ENCODE measurements at regions not wholly inside any gene's neighbourhood (a gene's known extent, or its start where the extent isn't known, plus 50 kb on each side); places are given as distances from the start of the nearest gene placed in this dataset.

DNA sequence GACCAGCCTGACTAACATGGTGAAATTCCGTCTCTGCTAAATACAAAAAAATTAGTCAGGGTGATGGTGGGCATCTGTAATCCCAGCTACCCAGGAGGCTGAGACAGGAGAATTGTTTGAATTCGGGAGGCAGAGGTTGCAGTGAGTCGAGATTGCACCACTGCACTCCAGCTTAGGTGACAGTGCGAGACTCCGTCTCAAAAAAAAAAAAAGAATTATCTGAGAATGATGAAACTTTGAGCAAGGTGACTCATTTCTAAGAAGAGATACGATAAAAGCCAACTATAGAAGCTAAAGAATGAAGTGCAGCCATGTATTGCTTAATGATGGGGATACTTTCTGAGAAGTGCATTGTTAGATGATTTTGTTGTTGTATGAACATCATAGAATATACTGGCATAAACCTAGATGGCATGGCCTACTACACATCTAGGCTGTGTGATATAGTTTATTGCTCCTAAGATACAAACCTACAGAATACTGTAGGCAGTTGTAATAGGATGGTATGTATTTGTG lies 64.7 kb downstream of the SNRPE start:
- H3K4me1 ChIP-seq (ENCODE audit: control insufficient read depth, insufficient read depth, low read length), result no peaks in the 10 kb centered on the region
- WGBS, 2 experiments, result 92 to 94% methylated on average over 6 of the region's 6 CpGs
- no peaks in the 10 kb centered on the region for H3K36me3 ChIP-seq (ENCODE audit: control insufficient read depth, insufficient read depth, low read length)
- no peaks in the 10 kb centered on the region for H3K27me3 ChIP-seq (ENCODE audit: control insufficient read depth, insufficient read depth, low read length, poor library complexity, severe bottlenecking)
- H3K27ac ChIP-seq (ENCODE audit: insufficient read depth, low read depth, low read length, poor library complexity, severe bottlenecking), result no peak overlapping the region
- H3K4me3 ChIP-seq (ENCODE audit: insufficient read depth, low read depth, low read length), result no peak overlapping the region
- H3K9me3 ChIP-seq (ENCODE audit: control insufficient read depth, low read length), result no peaks in the 10 kb centered on the region

DNA sequence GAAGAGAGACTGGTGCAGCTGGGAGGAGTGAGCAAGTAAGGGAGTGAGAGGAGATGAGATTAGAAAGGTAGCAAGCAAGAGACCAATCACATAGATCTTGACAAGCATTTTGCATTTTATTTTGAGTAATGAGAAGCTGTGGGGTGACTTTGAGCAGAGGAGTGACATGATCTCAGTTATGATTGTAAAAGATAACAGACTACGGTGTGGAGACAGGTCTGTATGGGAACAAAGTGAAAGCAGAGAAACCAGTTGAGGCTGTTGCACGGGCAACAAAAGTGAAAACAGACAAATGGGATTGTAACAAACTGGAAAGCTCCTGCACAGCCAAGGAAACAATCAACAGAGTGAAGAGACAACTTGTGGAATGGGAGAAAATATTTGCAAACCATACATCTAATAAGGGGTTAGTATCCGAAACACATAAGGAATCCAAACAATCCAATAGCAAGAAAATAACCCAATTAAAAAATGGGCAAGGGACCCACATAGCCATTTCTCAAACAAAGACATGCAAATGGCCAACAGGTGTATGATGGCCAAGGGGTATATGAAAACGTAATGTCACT lies 68.4 kb downstream of the SNRPE start:
- no peaks in the 10 kb centered on the region for H3K4me1 ChIP-seq (ENCODE audit: control insufficient read depth, insufficient read depth, low read length)
- H3K4me3 ChIP-seq (ENCODE audit: insufficient read depth, low read depth, low read length), result no peak overlapping the region
- H3K27me3 ChIP-seq (ENCODE audit: control insufficient read depth, insufficient read depth, low read length, poor library complexity, severe bottlenecking), result no peaks in the 10 kb centered on the region
- 92 to 98% methylated on average over 4 of the region's 4 CpGs for WGBS, 2 experiments
- H3K27ac ChIP-seq (ENCODE audit: insufficient read depth, low read depth, low read length, poor library complexity, severe bottlenecking), result no peak overlapping the region
- H3K36me3 ChIP-seq (ENCODE audit: control insufficient read depth, insufficient read depth, low read length), result no peaks in the 10 kb centered on the region
- H3K9me3 ChIP-seq (ENCODE audit: control insufficient read depth, low read length), result no peaks in the 10 kb centered on the region

DNA sequence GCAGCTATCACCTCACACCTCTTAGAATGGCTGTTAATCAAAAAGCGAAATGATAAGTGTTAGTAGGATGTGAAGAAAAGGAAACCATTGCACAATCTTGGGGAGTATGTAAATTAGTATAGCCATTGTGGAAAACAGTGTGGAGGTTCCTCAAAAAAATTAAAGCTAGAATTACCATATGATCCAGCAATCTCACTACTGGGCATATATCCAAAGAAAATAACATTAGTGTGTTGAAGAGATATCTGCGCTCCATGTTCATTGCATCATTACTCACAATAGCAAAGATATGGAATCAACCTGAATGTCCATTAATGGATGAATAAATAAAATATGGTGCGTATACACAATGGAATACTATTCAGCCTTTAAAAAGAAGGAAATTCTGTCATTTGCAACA lies 68.9 kb downstream of the SNRPE start:
- H3K27me3 ChIP-seq (ENCODE audit: control insufficient read depth, insufficient read depth, low read length, poor library complexity, severe bottlenecking), result no peaks in the 10 kb centered on the region
- H3K36me3 ChIP-seq (ENCODE audit: control insufficient read depth, insufficient read depth, low read length), result no peaks in the 10 kb centered on the region
- H3K9me3 ChIP-seq (ENCODE audit: control insufficient read depth, low read length), result no peaks in the 10 kb centered on the region
- no peaks in the 10 kb centered on the region for H3K4me1 ChIP-seq (ENCODE audit: control insufficient read depth, insufficient read depth, low read length)
- H3K27ac ChIP-seq (ENCODE audit: insufficient read depth, low read depth, low read length, poor library complexity, severe bottlenecking), result no peak overlapping the region
- no peak overlapping the region for H3K4me3 ChIP-seq (ENCODE audit: insufficient read depth, low read depth, low read length)
- WGBS, 2 experiments, result 83 to 93% methylated on average over 2 to 3 of the region's 3 CpGs

DNA sequence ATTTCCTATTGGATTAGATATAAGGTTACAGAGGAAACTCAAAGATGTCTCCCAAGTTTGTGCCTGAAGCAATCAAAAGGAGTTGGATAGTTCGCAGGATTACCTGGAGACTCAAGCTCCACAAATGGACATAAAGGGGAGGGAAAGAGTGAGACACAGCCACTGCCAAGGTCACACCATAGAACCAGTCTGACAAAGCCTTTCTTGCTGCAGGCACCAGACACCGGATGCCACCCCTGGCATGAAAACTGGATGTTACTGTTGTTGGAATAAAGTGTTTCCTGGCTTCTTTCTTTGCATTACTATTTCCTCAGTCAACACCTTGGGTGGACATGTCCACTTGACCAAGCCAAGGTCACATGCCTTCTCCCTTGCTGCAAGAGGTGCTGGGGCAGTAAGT lies 70.6 kb downstream of the SNRPE start:
- 88 to 98% methylated on average over 2 of the region's 2 CpGs for WGBS, 2 experiments
- Histone ChIP-seq H3K27me3 (ENCODE audit: control insufficient read depth, insufficient read depth, low read length, poor library complexity, severe bottlenecking) (no peaks in the 10 kb centered on the region), H3K36me3 (ENCODE audit: control insufficient read depth, insufficient read depth, low read length) (no peaks in the 10 kb centered on the region), H3K27ac (ENCODE audit: insufficient read depth, low read depth, low read length, poor library complexity, severe bottlenecking) (no peak overlapping the region), H3K4me3 (ENCODE audit: insufficient read depth, low read depth, low read length) (no peak overlapping the region), H3K9me3 (ENCODE audit: control insufficient read depth, low read length) (no peaks in the 10 kb centered on the region), H3K4me1 (ENCODE audit: control insufficient read depth, insufficient read depth, low read length) (no peaks in the 10 kb centered on the region)

DNA sequence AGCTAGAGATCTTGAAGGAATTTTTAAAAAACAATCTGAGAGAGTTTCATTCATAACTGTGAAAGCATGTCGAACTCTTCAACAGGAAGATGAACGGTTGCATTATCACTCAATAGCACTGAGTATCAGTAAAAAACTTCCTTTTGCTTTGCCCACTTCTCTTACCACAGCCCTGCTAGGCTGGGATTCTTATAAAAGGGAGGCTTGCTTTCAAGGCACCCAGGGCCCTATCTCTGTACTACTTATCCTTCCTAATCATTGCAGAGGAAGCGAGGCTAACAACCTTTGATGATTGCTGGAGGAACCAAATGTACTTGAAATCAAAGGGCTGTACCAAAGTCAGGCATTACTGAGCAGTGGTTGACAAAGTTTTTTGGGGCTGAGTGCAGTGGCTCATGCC lies 71.2 kb downstream of the SNRPE start:
- no peaks in the 10 kb centered on the region for H3K36me3 ChIP-seq (ENCODE audit: control insufficient read depth, insufficient read depth, low read length)
- WGBS, 2 experiments, result 92 to 93% methylated on average over 3 of the region's 3 CpGs

DNA sequence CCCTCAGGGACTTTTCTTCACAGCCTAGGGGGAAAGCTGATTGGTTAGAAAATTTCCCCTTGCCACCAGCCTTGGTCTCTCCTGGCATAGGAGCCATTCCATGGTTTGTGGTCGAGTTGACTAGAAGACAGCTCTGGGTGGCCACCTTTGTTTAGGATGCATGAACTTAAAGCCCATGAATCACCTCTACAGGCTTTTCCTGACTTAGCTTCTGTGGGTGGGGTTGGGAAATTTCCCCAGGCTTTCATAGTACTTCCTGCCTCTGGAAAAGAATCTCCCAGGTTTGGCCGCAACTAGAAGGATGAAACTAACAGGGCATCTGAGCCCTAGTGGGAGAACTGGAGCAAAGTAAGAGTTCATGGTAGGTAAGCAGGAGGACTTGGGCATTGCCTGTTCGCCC lies 72.6 kb downstream of the SNRPE start:
- Histone ChIP-seq H3K9me3 (ENCODE audit: control insufficient read depth, low read length) (no peaks in the 10 kb centered on the region), H3K27ac (ENCODE audit: insufficient read depth, low read depth, low read length, poor library complexity, severe bottlenecking) (no peak overlapping the region), H3K36me3 (ENCODE audit: control insufficient read depth, insufficient read depth, low read length) (no peaks in the 10 kb centered on the region), H3K4me3 (ENCODE audit: insufficient read depth, low read depth, low read length) (no peak overlapping the region), H3K4me1 (ENCODE audit: control insufficient read depth, insufficient read depth, low read length) (no peaks in the 10 kb centered on the region), H3K27me3 (ENCODE audit: control insufficient read depth, insufficient read depth, low read length, poor library complexity, severe bottlenecking) (no peaks in the 10 kb centered on the region)
- 87 to 89% methylated on average over 3 of the region's 3 CpGs for WGBS, 2 experiments

More for the DNA sequence above, 71.2 kb downstream of the SNRPE start:
- no peak overlapping the region for H3K4me3 ChIP-seq (ENCODE audit: insufficient read depth, low read depth, low read length)
- H3K27ac ChIP-seq (ENCODE audit: insufficient read depth, low read depth, low read length, poor library complexity, severe bottlenecking), result no peak overlapping the region
- H3K9me3 ChIP-seq (ENCODE audit: control insufficient read depth, low read length), result no peaks in the 10 kb centered on the region
- no peaks in the 10 kb centered on the region for H3K27me3 ChIP-seq (ENCODE audit: control insufficient read depth, insufficient read depth, low read length, poor library complexity, severe bottlenecking)
- no peaks in the 10 kb centered on the region for H3K4me1 ChIP-seq (ENCODE audit: control insufficient read depth, insufficient read depth, low read length)

DNA sequence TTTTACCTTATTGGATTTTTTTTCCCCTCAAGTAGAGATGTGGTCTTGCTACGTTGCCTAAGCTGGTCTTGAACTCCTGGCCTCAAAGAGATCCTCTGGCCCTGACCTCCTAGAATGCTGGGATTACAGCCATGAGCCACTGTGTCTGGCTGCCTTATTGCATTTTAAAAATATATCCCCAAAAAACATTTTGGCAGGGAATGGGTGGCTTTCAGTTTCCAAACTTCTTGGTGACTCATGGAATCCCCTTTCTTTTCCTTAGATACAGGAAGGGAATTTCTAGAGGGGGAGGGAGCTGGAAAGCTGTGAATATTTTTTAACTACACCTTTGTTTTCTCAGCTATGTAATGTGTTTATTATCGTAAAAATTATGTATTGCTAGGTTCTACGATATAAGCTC lies 73.3 kb downstream of the SNRPE start:
- WGBS, 2 experiments, result 93 to 98% methylated on average over 3 of the region's 3 CpGs
- Histone ChIP-seq H3K27ac (ENCODE audit: insufficient read depth, low read depth, low read length, poor library complexity, severe bottlenecking) (no peak overlapping the region), H3K4me3 (ENCODE audit: insufficient read depth, low read depth, low read length) (no peak overlapping the region), H3K36me3 (ENCODE audit: control insufficient read depth, insufficient read depth, low read length) (no peaks in the 10 kb centered on the region), H3K9me3 (ENCODE audit: control insufficient read depth, low read length) (no peaks in the 10 kb centered on the region), H3K4me1 (ENCODE audit: control insufficient read depth, insufficient read depth, low read length) (no peaks in the 10 kb centered on the region), H3K27me3 (ENCODE audit: control insufficient read depth, insufficient read depth, low read length, poor library complexity, severe bottlenecking) (no peaks in the 10 kb centered on the region)

DNA sequence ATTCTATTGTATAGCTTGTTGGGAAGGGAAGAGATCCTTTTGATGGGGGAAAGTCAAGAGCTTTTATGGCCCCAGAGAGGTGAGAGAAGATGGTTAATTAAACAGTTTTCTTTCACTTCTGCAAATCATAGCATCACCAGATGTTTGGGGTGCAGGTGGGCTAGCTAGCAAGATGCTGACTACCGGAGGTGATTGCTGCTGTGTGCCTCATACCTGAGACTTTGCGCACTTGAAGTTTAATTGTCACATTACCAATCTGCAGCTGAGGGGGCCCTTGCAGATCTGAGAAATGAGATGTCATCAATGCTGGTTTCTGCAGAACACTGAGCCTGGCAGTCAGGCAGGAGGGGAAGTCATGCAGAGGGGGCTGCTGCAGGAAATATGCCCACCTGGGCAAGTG lies 73.9 kb downstream of the SNRPE start:
- Histone ChIP-seq H3K4me1 (ENCODE audit: control insufficient read depth, insufficient read depth, low read length) (no peaks in the 10 kb centered on the region), H3K27me3 (ENCODE audit: control insufficient read depth, insufficient read depth, low read length, poor library complexity, severe bottlenecking) (no peaks in the 10 kb centered on the region)

DNA sequence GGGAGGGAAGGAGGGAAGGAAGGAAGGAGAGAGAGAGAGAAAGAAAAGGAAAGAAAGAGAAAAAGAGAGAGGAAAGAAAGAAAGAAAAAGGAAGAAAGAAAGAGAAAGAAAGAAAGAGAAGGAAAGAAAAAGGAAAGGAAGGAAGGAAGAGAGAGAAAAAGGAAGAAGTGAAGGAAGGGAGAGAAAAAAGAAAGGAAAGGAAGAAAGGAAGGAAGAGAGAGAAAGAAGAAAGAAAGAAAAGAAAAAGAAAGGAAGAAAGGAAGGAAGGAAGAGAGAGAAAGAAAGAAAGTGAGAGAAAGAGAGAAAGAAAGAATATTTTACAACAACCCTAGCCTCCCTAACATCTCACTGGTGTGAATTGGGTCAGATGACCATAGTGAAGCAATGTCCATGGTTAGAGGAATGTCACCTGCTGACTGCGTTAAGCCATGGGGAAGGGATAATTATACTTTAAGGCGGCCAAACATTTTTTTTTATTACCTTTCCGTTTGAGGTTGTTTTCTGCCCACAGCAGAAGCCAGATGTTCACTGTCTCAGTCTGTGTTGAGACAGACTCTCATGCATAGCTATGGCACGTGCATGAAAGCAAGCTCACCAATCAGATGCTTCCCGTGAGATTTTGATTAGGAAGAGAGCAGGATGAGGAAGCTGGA lies 76.4 kb downstream of the SNRPE start:
- Histone ChIP-seq H3K4me1 (ENCODE audit: control insufficient read depth, insufficient read depth, low read length) (no peaks in the 10 kb centered on the region), H3K27me3 (ENCODE audit: control insufficient read depth, insufficient read depth, low read length, poor library complexity, severe bottlenecking) (no peaks in the 10 kb centered on the region), H3K27ac (ENCODE audit: insufficient read depth, low read depth, low read length, poor library complexity, severe bottlenecking) (no peak overlapping the region), H3K36me3 (ENCODE audit: control insufficient read depth, insufficient read depth, low read length) (no peaks in the 10 kb centered on the region), H3K9me3 (ENCODE audit: control insufficient read depth, low read length) (no peaks in the 10 kb centered on the region), H3K4me3 (ENCODE audit: insufficient read depth, low read depth, low read length) (no peak overlapping the region)
- WGBS, 2 experiments, result 90 to 92% methylated on average over 5 of the region's 5 CpGs

More for the DNA sequence above, 73.9 kb downstream of the SNRPE start:
- no peak overlapping the region for H3K27ac ChIP-seq (ENCODE audit: insufficient read depth, low read depth, low read length, poor library complexity, severe bottlenecking)
- no peak overlapping the region for H3K4me3 ChIP-seq (ENCODE audit: insufficient read depth, low read depth, low read length)
- no peaks in the 10 kb centered on the region for H3K36me3 ChIP-seq (ENCODE audit: control insufficient read depth, insufficient read depth, low read length)
- 91 to 96% methylated on average over 2 of the region's 2 CpGs for WGBS, 2 experiments
- H3K9me3 ChIP-seq (ENCODE audit: control insufficient read depth, low read length), result no peaks in the 10 kb centered on the region

DNA sequence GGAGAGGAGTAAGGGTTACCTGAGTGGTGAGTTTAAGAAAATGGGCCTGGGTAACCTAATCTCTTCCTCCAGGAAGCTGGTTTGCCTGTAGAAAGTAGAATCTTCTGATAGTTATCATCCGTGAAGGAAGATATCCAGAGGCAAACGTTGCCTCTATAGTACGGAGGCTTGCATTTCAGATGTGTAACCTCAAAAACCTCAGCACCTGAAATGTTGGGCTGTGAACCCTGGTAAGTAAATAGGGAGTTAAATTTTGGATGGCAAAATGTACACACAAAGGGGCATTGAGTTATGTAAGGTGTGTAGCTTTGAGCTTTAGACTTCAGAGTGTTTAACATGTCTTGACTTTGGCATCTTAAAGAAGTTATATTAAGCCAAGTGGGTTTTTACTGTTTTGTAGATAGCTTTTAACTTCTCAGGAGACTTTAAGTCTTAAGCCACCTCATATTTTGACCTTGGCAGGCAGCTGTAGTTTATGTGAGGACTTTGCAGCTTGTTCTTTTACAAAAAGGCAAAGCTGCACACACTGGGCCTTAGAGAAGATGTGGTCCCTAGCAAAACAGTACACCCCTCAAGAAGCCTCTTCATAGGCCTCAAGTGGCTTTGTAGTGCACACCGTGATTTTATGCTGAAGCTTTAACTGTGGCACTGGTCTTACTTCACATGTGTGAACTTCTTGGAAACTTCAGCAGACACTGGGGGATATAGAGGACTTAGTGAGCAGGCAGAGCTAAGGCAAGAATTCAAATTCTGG lies 83.4 kb downstream of the SNRPE start:
- Histone ChIP-seq H3K4me3 (ENCODE audit: insufficient read depth, low read depth, low read length) (no peak overlapping the region), H3K36me3 (ENCODE audit: control insufficient read depth, insufficient read depth, low read length) (no peaks in the 10 kb centered on the region), H3K27me3 (ENCODE audit: control insufficient read depth, insufficient read depth, low read length, poor library complexity, severe bottlenecking) (no peaks in the 10 kb centered on the region), H3K27ac (ENCODE audit: insufficient read depth, low read depth, low read length, poor library complexity, severe bottlenecking) (no peak overlapping the region), H3K4me1 (ENCODE audit: control insufficient read depth, insufficient read depth, low read length) (no peaks in the 10 kb centered on the region), H3K9me3 (ENCODE audit: control insufficient read depth, low read length) (no peaks in the 10 kb centered on the region)
- WGBS, 2 experiments, result 94 to 96% methylated on average over 4 of the region's 4 CpGs
